Osteocyte (in vitro differentiated cells): ENCODE measurements at regions not wholly inside any gene's neighbourhood (a gene's known extent, or its start where the extent isn't known, plus 50 kb on each side); places are given as distances from the start of the nearest gene placed in this dataset.

Experiments
- DNase-seq: peaks from one replicate; pipeline ENCODE4 v3.0.0; 2021; ENCODE audit warnings: mixed read lengths; ENCODE audit not compliant: unreplicated experiment; ENCODE audit errors: extremely low spot score
- H3K27ac Mint-ChIP-seq: one replicate; pipeline ENCODE4 v1.8.0; 2021; ENCODE audit warnings: mild to moderate bottlenecking, mixed read lengths; ENCODE audit not compliant: unreplicated experiment
- H3K27me3 Mint-ChIP-seq: one replicate; pipeline ENCODE4 v1.8.0; 2021; ENCODE audit warnings: mixed read lengths; ENCODE audit not compliant: unreplicated experiment
- H3K36me3 Mint-ChIP-seq: one replicate; pipeline ENCODE4 v1.8.0; 2021; ENCODE audit warnings: mixed read lengths; ENCODE audit not compliant: unreplicated experiment
- H3K4me1 Mint-ChIP-seq: one replicate; pipeline ENCODE4 v1.8.0; 2021; ENCODE audit warnings: mixed read lengths; ENCODE audit not compliant: unreplicated experiment
- H3K4me3 Mint-ChIP-seq: one replicate; pipeline ENCODE4 v1.8.0; 2021; ENCODE audit warnings: mild to moderate bottlenecking, moderate library complexity, mixed read lengths; ENCODE audit not compliant: unreplicated experiment
- H3K9me3 Mint-ChIP-seq: one replicate; pipeline ENCODE4 v1.8.0; 2021; ENCODE audit warnings: mixed read lengths; ENCODE audit not compliant: unreplicated experiment
- TF ChIP-seq, protein P1 (sequence below): fragments of 200-600 bp; sonication (generic); IDR thresholded peaks from 2 replicates; pipeline ENCODE4 v1.5.0; 2021; ENCODE audit warnings: antibody characterized with exemption, mild to moderate bottlenecking, moderate library complexity

DNA sequence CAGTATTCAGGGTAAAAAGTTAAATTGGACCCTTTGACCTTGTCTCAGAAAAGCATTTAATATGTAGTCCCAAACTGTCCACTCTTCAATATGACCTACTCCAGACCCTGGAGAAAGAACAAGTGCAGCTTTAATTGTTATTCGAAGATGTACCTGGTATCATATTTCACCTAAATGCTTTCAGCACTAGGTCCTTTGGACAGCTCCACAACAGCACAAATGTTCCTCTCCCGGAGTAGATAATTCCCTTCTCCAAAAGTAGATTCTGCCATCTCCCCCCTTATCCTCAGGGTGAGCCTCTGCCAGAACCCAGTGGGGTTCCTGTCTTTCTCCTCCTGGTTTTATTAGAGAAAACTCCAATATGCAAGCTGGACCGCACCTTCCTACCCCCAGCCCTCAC, 104.5 kb upstream of the AJAP1 start:
- H3K27ac Mint-ChIP-seq, result no peak overlapping the region
- H3K4me1 Mint-ChIP-seq, result no peaks in the 10 kb centered on the region
- no peaks in the 10 kb centered on the region for H3K36me3 Mint-ChIP-seq
- no peak overlapping the region for H3K4me3 Mint-ChIP-seq
- TF ChIP-seq, protein P1, sequence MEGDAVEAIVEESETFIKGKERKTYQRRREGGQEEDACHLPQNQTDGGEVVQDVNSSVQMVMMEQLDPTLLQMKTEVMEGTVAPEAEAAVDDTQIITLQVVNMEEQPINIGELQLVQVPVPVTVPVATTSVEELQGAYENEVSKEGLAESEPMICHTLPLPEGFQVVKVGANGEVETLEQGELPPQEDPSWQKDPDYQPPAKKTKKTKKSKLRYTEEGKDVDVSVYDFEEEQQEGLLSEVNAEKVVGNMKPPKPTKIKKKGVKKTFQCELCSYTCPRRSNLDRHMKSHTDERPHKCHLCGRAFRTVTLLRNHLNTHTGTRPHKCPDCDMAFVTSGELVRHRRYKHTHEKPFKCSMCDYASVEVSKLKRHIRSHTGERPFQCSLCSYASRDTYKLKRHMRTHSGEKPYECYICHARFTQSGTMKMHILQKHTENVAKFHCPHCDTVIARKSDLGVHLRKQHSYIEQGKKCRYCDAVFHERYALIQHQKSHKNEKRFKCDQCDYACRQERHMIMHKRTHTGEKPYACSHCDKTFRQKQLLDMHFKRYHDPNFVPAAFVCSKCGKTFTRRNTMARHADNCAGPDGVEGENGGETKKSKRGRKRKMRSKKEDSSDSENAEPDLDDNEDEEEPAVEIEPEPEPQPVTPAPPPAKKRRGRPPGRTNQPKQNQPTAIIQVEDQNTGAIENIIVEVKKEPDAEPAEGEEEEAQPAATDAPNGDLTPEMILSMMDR, result no peak
- no peak for DNase-seq
- H3K27me3 Mint-ChIP-seq, result no peaks in the 10 kb centered on the region
- peaks cover 49% of the 10 kb centered on the region for H3K9me3 Mint-ChIP-seq

DNA sequence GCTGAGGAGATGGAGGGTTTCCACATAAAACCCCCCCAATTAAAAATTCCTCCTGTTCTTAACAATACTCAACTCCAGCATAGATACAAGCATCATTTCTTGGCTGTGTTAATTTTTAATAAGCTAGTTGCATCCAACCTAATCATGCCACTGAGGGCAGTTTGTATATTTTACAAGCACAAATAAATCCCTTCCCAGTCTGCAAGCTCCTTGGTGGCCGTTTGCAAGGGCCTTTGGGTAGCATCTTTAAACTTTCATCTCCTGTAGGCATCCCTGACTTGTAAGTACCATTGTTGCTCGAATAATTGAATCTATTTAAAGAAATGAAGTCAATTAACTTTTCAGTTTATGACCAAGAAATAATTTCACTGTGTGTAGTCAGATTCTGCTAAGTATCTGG, 103.5 kb upstream of the AJAP1 start:
- TF ChIP-seq, protein P1, result no peak
- H3K36me3 Mint-ChIP-seq, result no peaks in the 10 kb centered on the region
- H3K27ac Mint-ChIP-seq, result no peak overlapping the region
- no peaks in the 10 kb centered on the region for H3K27me3 Mint-ChIP-seq
- no peak overlapping the region for H3K4me3 Mint-ChIP-seq
- H3K9me3 Mint-ChIP-seq, result peaks cover 50% of the 10 kb centered on the region
- no peak for DNase-seq
- no peaks in the 10 kb centered on the region for H3K4me1 Mint-ChIP-seq

- no peak overlapping the region for H3K27ac Mint-ChIP-seq
- TF ChIP-seq, protein P1, result no peak
- no peak for DNase-seq
- H3K27me3 Mint-ChIP-seq, result no peaks in the 10 kb centered on the region
- H3K4me3 Mint-ChIP-seq, result no peak overlapping the region
- H3K9me3 Mint-ChIP-seq, result peaks cover 45% of the 10 kb centered on the region
- no peaks in the 10 kb centered on the region for H3K4me1 Mint-ChIP-seq
- no peaks in the 10 kb centered on the region for H3K36me3 Mint-ChIP-seq
Observed at GRCh38 chr1:4551706-4552105, 102.7 kb upstream of the AJAP1 start.

- Mint-ChIP-seq H3K36me3 (peaks cover 2% of the 10 kb centered on the region), H3K9me3 (peaks cover 49% of the 10 kb centered on the region), H3K4me1 (no peaks in the 10 kb centered on the region), H3K27me3 (no peaks in the 10 kb centered on the region), H3K4me3 (no peak overlapping the region), H3K27ac (no peak overlapping the region)
- peak; percentile 44 for DNase-seq
- TF ChIP-seq, protein P1, result no peak
Observed at GRCh38 chr1:4553761-4554160, 100.6 kb upstream of the AJAP1 start.

GRCh38 chr1:4554271-4554865, 100.0 kb upstream of the AJAP1 start:
- Mint-ChIP-seq H3K27me3 (no peaks in the 10 kb centered on the region), H3K4me3 (no peak overlapping the region), H3K4me1 (no peaks in the 10 kb centered on the region), H3K36me3 (peaks cover 2% of the 10 kb centered on the region), H3K27ac (no peak overlapping the region), H3K9me3 (peaks cover 46% of the 10 kb centered on the region)
- peak; percentile 53 for DNase-seq
- TF ChIP-seq, protein P1, result no peak
